Left cardiac atrium (tissue), 4 donors: ENCODE measurements at regions not wholly inside any gene's neighbourhood (a gene's known extent, or its start where the extent isn't known, plus 50 kb on each side); places are given as distances from the start of the nearest gene placed in this dataset.
A peak's percentile ranks its signal among the peaks of the same experiment; 100 is the strongest.

Source experiments
- ATAC-seq, 2 donors: fragments of 200-7000 bp; cut with Tn5 transposase; one replicate each; pipeline ENCODE4 v1.9.1; 2020; ENCODE audit warnings: mild to moderate bottlenecking in 2 of 2, moderate library complexity in 2 of 2
- DNase-seq: peaks from one replicate; pipeline ENCODE4 v3.0.0-alpha.2; 2020
- intact Hi-C, 2 donors: fragments of 100-400 bp; cut with DNase I; formaldehyde crosslinking; loops; one replicate each; pipeline versions ENCODE4 v1.14.1 to v1.15.1; 2022 to 2023
- donor health status: DM: no; HTN: yes; CAD: no.
- donor health status: DM: no; HTN: yes; CAD: no; lungs with severe emphysema.
- donor health status: DM: yes; HTN: yes; CAD: no.
- donor health status: Dilated cardiomyopathy.

DNA sequence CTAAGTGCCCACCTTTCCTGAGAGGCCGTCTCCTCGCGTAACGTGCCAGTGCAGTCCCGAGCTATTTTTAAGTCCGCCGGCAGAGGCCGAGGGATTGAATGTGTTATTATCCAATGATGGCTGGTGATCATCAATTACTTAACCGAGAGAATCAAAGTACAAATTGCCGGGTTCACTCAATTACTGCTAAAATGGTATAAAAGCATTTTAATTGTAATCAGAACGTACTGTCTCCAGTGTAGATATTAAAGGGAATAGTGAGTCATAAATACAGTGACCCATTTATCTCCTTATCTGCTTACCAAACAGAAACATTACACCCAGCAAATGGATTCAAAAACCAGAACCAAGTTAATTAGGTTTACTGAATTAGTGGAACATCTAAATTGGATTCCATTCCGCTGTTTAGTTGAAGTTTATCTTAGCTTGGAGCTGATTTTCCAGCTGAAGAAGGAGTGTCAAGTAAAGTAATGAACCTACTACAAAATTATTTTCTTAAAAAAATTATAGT is 334.9 kb downstream of the BRD1 start:
- intact Hi-C loops = no loop called here
- DNase-seq (no peak), ATAC-seq (no peak)

DNA sequence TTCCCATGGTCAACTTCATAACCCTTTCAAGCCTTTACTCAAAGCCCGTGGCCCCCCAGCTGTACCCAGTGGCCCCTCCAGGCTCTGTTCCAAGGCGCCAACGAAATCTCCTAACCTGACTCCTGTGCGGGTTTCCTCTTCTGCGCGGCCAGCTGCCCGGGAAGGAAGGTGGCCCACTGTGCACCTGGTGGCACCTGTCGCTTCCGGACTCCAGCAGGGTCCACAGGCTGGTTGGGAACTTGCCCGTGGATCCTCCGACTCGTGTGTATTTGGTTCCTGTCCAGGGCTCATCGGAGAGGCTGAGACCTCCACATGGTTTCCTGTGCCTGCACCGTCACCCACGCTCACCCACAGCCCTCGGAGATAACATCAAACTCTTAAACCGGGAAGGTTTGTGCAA is 335.4 kb downstream of the BRD1 start:
- intact Hi-C loops = no loop called here
- DNase-seq (no peak), ATAC-seq (no peak)

- DNase-seq = no peak
- no peak for ATAC-seq
- intact Hi-C loops = no loop called here
Measured at GRCh38 chr22:49491726-49492125, 335.9 kb downstream of the BRD1 start.

- ATAC-seq = no peak
- no peak for DNase-seq
- intact Hi-C loops = no loop called here
Measured at GRCh38 chr22:49491221-49491635, 336.4 kb downstream of the BRD1 start.

- ATAC-seq = no peak
Measured at GRCh38 chr22:49490692-49491091, 337.0 kb downstream of the BRD1 start.

GRCh38 chr22:49489821-49490220 is 337.9 kb downstream of the BRD1 start:
- intact Hi-C loops = no loop called here
- ATAC-seq (no peak), DNase-seq (no peak)

More at GRCh38 chr22:49490692-49491091, 337.0 kb downstream of the BRD1 start:
- DNase-seq = no peak
- intact Hi-C loops = no loop called here

DNA sequence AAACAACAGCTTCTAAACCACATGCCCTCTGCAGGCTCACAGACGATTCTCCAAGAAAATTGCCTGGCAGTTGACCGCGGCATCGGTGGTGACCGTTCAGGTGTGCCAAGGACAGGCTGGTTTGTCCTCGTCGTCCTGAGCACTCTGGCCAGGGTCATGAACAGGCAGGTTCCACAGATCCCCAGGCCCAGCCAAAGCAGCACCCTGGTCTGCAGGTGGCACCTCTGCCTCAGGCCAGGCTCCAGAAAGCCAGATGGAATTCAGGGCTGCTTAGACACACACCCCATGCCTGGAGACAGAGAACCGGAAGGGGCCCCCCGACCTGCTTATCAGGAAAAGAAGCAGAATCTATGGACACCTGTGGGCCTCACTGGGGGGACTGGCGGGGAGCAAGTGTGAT is 338.7 kb downstream of the BRD1 start:
- ATAC-seq = no peak
- intact Hi-C loops = no loop called here
- DNase-seq = no peak

DNA sequence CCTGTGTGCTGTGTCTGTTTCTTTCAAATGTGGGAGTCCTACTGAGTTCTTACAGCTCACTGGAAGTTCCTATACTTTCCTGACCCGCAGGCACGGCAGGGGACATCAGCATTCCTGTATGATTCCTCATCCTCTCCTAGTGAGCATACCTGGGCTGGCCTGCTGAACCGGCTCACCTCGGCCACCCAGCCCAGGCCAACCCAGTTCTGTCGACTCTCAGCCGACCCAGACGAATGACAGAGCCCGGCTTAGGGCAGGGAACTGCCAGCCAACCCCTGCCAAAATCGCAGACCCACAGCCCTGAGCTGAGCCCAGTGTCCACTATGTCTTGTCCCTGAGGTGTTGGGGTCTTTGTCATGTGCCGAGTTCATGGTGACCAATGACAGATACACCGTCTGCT is 339.7 kb downstream of the BRD1 start:
- DNase-seq (no peak), ATAC-seq (no peak)
- intact Hi-C loops = no loop called here

DNA sequence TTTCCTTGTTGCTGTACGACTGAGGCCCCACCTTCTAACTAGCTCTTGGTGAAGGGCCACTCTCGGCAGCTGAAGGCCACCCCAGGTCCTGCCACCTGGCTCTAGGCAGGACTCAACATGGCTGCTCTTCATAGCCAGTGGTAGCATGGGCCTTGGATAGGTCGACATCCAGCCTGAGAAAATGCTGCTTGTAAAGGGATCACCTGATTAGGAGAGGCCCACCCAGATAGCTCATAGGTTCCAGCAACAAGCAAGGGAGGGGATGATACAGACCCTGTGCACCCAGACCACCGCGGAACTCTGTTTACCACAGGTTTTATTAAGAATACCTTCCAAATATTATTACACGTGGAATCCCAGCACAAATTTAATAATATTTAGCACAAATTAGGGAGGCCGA is 341.4 kb downstream of the BRD1 start:
- intact Hi-C loops = no loop called here
- ATAC-seq = no peak
- no peak for DNase-seq

DNA sequence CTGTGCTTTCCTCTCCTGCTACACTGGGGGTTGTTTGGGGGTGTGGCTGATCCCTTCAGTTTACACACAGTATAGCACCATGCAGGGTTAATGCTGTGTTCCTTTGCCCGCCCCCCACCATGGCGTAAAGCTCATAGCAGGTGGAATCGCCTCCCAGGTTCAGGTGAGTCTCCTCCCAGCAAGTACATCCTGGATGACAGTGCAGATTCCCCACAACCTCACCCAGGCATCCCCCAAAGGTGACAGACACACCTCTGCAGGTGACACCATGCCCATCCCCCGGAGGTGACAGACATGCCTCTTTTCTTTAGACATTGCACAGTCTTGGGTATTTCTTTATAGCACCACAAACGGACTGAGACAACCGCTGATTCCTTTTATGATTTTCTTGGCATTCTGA is 343.7 kb downstream of the BRD1 start:
- intact Hi-C loops = no loop called here
- ATAC-seq (no peak), DNase-seq (no peak)

DNA sequence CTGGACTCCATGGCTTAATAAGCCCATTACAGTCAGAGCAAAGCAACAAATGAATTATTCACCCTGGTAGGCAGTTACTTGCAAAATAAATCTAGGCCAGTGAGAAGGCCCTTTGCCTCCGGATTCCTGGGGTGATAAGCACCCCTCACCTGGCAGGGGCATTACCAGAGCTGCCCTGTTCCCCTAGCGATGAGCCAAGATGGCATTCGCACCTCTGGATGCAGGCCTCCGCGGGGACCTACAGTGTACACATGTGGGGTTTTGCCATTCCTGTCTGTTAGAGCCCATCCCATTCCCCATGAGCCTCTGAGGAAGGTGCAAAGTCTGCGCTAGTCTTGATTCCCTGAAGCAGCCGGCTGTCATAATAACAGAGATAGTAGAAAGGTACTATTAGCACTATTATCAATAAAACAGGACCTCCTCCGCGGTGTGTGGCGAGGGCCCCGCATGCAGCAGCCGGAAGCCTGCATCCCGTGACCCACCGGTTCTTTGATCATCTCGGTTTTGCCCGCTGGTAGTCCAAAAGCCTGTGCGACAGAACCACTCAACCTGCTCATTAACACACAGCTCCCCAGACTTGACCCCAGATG is 344.3 kb downstream of the BRD1 start:
- intact Hi-C loops = no loop called here
- DNase-seq (no peak), ATAC-seq (no peak)

DNA sequence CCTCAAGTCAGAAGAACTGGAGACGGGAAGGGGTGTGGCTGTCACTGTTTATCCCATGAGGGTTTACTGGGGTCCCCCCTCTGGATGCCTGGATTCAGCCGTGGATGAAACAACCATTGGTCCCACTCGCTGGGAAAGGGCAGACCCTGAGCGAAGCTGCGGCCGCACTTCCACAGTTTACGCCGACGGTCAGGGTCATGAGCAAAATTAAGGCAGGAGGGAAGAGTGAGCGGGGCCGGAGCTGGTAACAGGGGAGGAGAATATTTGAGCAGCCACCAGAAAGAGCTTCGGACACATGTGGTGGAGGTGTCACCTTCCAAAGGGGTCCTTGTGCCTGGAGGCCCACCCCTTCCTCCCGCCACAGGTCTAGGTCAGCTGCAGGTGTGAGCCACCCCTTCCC is 344.9 kb downstream of the BRD1 start:
- DNase-seq = no peak
- intact Hi-C loops = no loop called here
- ATAC-seq = no peak

GRCh38 chr22:49481659-49482399 is 345.8 kb downstream of the BRD1 start:
- DNase-seq = no peak
- intact Hi-C loops = no loop called here
- peak; percentile 15 to 94 for ATAC-seq

GRCh38 chr22:49480896-49481658 is 346.6 kb downstream of the BRD1 start:
- intact Hi-C loops = no loop called here
- ATAC-seq (peak in 1 of 2 donors; percentile 52), DNase-seq (no peak)

DNA sequence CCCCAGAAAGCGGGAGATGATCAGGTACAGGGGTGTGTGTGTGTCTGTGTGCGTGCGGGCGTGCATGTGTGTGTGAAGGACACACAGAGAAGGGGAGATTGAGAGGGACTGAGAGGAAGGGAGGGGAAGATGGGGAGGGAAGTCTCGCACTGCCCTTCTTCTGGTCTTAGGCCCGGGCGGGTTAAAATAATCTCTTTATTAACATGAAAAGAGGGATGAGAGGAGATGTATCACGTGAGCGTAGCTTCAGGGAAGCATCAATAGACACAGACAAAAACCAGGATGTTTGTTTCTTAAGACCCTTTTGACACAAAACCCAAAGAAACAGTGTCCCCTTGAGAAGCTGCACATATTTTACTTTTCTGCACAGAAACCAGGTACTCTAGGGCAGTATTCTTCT is 347.3 kb downstream of the BRD1 start:
- DNase-seq (no peak), ATAC-seq (no peak)
- intact Hi-C loops = no loop called here

GRCh38 chr22:49479566-49479965 is 348.1 kb downstream of the BRD1 start:
- no peak for ATAC-seq
- intact Hi-C loops = no loop called here
- DNase-seq = no peak

DNA sequence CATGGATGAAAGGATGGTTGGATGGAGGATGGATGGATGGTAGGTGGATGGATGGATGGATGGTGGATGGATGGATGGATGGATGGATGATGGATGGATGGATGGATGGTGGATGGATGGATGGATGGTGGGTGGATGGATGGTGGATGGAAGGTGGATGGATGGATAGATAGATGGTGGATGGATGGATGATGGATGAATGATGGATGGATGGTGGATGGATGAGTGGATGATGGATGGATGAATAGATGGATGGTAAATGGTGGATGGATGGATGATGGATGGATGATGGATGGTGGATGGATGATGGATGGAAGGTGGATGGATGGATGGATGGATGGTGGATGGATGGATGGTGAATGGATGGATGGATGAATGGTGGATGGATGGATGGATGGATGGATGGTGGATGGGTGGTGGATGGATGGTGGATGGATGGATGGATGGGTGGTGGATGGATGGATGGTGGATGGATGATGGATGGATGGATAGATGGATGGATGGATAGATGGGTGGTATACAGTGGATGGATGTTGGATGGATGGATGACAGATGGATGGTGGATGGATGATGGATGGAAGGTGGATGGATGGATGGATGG is 350.8 kb downstream of the BRD1 start:
- intact Hi-C loops = no loop called here
- DNase-seq (no peak), ATAC-seq (no peak)

GRCh38 chr22:49476176-49476575 is 351.5 kb downstream of the BRD1 start:
- ATAC-seq = no peak

GRCh38 chr22:49475253-49475652 is 352.4 kb downstream of the BRD1 start:
- intact Hi-C loops = no loop called here
- DNase-seq = no peak
- ATAC-seq = no peak

More at GRCh38 chr22:49476176-49476575, 351.5 kb downstream of the BRD1 start:
- DNase-seq = no peak
- intact Hi-C loops = no loop called here

GRCh38 chr22:49473286-49473685 is 354.4 kb downstream of the BRD1 start:
- no peak for DNase-seq
- no peak for ATAC-seq
- intact Hi-C loops = no loop called here
